Inflammatory macrophage (primary cell): ENCODE measurements at regions not wholly inside any gene's neighbourhood (a gene's known extent, or its start where the extent isn't known, plus 50 kb on each side); places are given as distances from the start of the nearest gene placed in this dataset.

Experiments
- DNase-seq, 2 donors: peaks; one replicate each; pipeline ENCODE4 v3.0.0-alpha.2; 2020 to 2022

GRCh38 chr11:70775386-70776075, 377.2 kb downstream of the CTTN start:
- no peak for DNase-seq

- DNase-seq: no peak
Measured at GRCh38 chr11:70776914-70777532, 378.7 kb downstream of the CTTN start.

- no peak for DNase-seq
Measured at GRCh38 chr11:70778883-70779282, 380.6 kb downstream of the CTTN start.

- DNase-seq: no peak
Measured at GRCh38 chr11:70779433-70780245, 381.3 kb downstream of the CTTN start.

GRCh38 chr11:70780246-70780535, 381.9 kb downstream of the CTTN start:
- no peak for DNase-seq

- no peak for DNase-seq
Measured at GRCh38 chr11:70782401-70782913, 384.1 kb downstream of the CTTN start.

- no peak for DNase-seq
Measured at GRCh38 chr11:70783356-70783755, 385.0 kb downstream of the CTTN start.

GRCh38 chr11:70783821-70784220, 385.5 kb downstream of the CTTN start:
- no peak for DNase-seq

- DNase-seq: no peak
Measured at GRCh38 chr11:70785372-70785771, 387.0 kb downstream of the CTTN start.

GRCh38 chr11:70786021-70786665, 387.8 kb downstream of the CTTN start:
- no peak for DNase-seq

GRCh38 chr11:70788248-70789022, 390.1 kb downstream of the CTTN start:
- no peak for DNase-seq

GRCh38 chr11:70790671-70791300, 392.5 kb downstream of the CTTN start:
- DNase-seq: no peak

GRCh38 chr11:70796648-70797227, 398.4 kb downstream of the CTTN start:
- DNase-seq: no peak

- DNase-seq: no peak
Measured at GRCh38 chr11:70798296-70798695, 400.0 kb downstream of the CTTN start.

GRCh38 chr11:70799386-70799785, 401.1 kb downstream of the CTTN start:
- DNase-seq: no peak

GRCh38 chr11:70802185-70802584, 403.9 kb downstream of the CTTN start:
- DNase-seq: no peak

GRCh38 chr11:70804139-70804837, 406.0 kb downstream of the CTTN start:
- DNase-seq: no peak

GRCh38 chr11:70805243-70805642, 406.9 kb downstream of the CTTN start:
- DNase-seq: no peak

GRCh38 chr11:70805971-70806370, 407.6 kb downstream of the CTTN start:
- DNase-seq: no peak

- no peak for DNase-seq
Measured at GRCh38 chr11:70806461-70807194, 408.3 kb downstream of the CTTN start.
